GM18517 (cell line): ENCODE measurements at regions not wholly inside any gene's neighbourhood (a gene's known extent, or its start where the extent isn't known, plus 50 kb on each side); places are given as distances from the start of the nearest gene placed in this dataset.
A peak's percentile ranks its signal among the peaks of the same experiment; 100 is the strongest.
"Not testable (repeated sequence)": the region's sequence is repeated elsewhere in the genome, so short reads cannot be mapped to it uniquely, and the experiment has no call there.

ENCODE experiments used
- ATAC-seq: cut with Tn5 transposase; IDR thresholded peaks from one replicate; pipeline ENCODE4 v1.9.1; 2021; ENCODE audit warnings: mild to moderate bottlenecking, moderate library complexity; ENCODE audit not compliant: unreplicated experiment

DNA sequence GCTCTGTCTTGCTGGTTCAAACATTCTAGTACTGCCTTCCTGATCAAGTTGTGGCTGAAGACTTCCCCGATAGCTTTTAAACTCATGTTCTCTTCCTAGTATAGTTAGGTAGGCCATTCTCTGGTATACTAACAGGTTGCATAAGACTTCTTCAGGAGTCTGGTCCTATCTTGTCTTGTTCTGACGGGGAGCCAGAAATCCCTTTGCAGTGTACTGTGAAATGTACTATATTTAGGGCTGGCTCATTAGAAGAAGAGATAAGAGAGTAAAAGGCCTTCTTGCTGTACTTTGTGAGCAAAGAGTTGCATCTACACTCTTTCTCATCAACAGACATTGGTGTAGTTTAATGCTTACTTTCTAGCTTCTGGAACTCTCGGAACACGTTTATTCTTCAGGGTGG lies 331.9 kb downstream of the NUP35 start:
- ATAC-seq = no peak

DNA sequence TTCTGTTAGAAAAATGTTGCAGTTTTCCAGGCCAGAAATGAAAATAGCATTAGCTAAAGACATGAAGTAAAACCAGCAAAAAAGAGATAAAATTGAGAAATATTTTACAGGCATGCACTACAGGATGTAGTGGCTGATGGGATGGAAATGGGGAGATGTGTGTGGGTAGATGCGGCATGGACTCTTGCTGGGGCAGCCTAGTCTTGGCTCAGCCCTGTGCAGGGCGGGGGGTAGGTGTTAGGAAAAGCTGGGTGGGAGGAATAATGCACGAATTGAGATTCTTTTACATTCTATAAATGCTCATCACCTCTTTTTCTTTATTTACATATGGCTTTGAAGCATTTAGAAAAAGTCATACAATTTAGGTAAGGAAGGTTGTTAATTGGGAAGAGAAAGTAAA lies 334.2 kb downstream of the NUP35 start:
- no peak for ATAC-seq

DNA sequence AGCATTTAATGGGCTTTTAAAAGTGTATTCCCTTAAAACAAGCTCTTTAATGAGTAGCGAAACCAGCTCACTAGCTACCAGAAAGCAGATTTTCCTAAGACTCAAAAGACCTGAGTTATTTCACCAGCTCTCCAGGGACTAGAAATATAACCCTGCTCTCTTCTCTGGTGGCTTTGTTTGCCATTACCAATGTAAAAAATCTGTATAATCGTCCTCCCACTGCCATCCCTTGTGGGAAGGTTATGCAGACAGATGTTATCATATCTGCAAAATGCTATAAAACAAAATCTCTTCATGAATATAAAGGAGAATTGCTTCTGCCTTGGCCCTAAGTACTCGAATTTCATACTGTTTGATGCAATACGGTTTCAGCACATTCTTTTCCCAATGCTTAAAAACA lies 335.2 kb downstream of the NUP35 start:
- ATAC-seq = no peak

DNA sequence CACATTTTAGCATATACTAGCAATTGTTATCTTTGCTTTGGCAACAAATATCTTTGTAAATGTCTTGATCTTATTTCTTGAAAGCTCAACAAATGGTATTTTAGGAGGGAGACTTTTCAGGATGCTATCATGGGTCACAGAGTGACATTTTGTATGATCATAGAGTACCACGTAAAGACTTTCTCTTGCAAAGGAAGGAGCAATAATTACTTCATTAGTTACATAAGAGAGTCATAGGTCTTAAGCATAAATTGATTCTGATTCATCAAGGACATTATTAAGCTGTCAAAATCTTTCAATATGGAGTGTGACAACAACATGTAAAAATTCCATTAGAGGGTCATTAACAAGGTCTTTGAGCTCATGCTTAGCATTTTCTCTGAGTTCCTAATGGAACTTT lies 339.6 kb downstream of the NUP35 start:
- ATAC-seq = no peak

DNA sequence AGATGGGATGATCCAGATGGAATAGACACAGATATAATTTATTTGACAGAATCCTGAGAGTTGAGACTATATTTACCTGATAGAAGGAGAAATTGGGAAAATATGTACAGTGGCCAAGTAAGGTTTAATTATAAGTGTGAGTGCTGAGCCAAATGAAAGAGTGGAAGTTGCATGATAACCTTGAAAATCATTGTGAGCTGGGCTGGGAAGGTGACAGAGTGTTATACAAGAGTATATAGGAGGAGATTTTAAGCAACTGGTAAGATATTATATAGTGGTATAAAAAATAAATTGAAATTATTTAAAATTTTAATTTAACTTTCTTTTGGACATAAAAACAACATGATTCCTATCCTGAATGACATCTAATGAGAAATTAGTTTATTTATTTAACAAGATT lies 340.8 kb downstream of the NUP35 start:
- no peak for ATAC-seq

DNA sequence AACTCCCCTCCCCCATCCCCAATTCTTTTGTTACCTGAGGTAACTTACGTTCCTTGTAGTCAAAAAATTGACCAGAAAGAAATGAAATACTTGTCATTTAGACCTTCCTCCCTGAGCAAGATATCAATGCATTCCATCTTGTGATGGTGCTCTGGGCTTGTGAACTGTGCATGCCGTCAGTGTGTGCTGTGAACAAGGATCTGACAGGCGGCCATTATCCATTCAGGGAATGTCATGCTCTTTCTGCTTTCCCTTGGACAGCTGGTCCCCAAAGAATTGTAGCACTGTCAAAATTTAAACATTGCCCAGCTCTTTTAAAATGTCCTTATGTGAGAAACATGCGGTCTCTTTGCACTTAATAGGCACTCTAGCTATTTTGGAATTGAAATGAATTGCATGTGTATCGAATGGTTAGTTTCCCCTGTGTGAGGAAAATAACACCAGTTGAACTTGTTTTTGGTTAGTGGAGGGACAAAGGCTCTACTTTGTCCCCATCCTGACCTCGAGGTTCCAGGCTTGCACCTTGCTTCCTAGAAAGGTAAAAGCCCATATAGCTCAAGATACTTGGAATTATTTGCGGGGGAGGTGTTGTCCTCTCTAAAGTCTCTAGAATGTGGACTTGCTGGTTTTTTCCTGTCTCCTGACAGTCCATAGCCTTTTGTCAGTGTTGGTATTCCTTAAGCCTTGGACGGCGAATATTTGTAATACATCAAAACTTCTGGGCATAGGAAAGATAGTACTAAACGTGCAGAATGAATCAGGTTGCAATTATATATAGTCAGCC lies 350.9 kb downstream of the NUP35 start:
- ATAC-seq = no peak

DNA sequence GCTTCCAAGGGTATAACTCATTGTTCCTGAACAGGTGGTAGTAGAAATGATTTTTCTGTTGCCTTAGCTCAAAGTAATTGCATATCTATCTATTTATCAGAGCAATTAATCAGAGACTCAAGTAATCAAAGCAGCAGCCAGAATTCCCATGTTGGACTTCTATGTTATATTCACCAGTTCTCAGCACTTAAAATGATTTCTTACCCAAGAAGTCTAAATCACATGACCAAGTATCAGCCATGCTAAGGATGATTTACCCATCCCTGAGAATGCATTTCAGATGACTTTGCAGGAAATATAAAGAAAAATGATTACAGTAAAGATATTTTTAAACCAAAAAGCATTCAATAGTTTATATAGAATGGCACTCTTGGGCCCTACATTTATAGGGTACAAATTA lies 352.2 kb downstream of the NUP35 start:
- no peak for ATAC-seq

DNA sequence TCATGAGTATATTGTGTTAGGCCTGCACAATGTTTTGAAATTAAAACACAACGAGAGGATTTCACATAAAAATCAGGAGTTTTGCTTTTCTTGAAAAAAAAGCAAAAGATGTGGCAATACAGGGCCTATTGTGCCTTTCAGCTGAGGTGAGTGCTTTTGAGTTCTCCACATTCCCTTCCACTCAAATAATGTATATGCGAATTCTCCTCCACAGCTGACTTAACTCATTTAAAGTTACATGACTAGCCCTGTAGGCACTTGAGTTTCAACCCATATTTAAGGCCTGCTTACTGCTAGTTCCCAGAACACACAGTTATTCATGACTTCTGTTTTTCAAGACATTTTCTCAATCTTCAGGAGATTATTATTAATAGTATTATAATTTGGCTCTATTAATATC lies 353.1 kb downstream of the NUP35 start:
- no peak for ATAC-seq

DNA sequence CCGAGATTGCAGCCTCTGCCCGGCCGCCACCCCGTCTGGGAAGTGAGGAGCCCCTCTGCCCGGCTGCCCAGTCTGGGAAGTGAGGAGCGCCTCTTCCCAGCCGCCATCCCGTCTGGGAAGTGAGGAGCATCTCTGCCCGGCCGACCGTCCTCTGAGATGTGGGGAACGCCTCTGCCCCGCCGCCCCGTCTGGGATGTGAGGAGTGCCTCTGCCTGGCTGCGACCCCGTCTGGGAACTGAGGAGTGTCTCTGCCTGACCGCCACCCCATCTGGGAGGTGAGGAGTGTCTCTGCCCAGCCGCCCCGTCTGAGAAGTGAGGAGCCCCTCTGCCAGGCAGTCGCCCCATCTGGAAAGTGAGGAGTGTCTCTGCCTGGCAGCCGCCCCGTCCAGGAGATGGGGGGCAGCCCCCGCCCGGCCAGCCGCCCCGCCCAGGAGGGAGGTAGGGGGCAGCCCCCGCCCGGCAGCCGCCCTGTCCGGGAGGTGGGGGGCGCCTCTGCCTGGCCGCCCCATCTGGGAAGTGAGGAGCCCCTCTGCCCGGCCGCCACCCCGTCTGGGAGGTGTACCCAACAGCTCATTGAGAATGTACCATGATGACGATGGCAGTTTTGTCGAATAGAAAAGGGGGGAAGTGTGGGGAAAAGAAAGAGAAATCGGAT lies 354.8 kb downstream of the NUP35 start:
- ATAC-seq = not testable (repeated sequence)

DNA sequence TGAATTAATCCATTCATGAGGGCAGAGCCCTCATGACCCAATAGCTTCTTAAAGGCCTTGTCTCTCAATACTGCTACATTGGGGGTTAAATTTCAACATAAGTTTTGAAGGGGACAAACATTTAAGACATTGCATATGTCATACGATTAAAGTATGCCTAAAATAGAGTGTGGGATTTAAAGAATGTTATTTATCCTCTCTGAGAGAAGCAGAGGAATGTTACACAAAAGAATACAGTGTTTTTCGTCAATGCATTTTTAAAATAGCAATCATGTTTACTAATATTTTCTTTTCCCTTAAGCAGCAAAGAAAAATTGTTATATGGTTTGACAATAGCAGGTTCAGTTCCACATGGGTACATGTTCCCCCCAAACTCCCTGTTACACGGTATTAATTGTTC lies 363.1 kb downstream of the NUP35 start:
- ATAC-seq = no peak

DNA sequence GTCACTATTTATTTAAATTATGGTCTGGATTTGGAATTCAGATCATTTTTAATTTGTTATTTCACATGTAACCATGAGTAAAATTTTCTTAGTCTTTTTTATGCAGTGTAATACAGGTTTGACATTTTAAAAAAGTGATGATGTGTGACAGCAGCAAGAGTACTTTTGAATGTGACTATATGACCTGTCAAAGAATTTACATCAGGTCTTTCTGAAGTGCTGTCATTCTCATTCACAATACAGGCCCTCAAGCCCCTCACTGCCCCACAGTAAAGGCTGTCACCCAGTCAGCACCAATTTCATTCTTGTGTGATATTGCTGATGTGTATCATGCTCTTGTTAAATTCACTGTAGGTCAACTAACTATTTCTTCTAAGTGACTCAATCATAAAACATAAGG lies 364.2 kb downstream of the NUP35 start:
- no peak for ATAC-seq

DNA sequence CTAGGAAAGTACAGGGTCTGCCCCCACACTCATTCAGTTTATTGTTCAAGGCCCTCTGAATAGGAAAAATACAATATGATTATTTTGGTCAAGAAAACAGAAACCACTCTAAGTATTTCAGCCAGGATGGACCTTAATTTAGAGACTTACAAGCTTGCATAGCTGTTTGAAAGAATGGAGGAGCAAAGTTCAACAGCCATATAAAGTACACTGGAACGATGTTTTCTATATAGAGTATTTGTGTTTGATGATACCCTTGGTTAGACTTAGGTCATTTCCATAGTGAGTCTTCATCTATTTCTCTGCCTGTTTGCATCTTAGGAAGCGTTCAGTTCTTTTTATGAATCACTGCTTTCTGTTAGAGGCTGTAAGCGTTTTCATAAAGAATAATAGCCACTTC lies 366.2 kb downstream of the NUP35 start:
- no peak for ATAC-seq

DNA sequence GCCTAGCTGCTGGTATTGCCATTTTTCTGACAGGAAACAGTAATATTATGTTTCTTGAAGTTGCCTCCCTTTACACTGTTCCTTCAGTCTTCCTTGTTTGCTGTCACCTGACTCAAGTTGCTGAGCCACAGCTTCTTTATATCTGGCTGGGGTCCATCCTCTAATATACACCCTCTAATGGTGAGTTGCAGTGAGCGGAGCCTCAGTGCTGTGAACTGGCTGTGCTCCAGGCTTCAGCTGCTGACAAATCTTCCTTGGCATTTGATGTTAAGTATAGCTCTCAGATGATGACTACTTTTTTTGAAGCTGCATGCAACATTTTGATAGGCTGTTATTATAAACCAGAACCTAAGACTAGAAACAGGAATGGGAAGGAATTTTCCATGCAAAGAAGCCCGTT lies 366.7 kb downstream of the NUP35 start:
- no peak for ATAC-seq

DNA sequence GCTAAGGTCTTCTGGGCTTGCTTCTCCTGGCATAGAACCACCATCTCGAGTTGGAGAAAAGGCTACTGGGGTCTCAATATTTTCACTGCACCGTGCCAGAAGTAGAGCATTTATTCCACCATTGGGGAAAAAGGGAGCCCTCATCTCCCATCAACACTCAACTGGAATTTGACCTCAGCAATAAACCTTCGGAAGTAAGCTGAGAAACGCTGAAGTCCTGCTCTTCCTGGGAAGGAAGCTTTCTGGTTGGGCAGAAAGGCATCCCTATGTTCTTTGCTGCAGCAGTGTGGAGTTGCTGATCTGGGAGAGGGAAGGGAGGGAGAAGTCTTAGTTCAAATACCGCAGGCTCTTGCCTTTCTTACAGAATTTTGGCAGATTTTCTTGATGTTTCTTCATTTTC lies 368.8 kb downstream of the NUP35 start:
- ATAC-seq = no peak

DNA sequence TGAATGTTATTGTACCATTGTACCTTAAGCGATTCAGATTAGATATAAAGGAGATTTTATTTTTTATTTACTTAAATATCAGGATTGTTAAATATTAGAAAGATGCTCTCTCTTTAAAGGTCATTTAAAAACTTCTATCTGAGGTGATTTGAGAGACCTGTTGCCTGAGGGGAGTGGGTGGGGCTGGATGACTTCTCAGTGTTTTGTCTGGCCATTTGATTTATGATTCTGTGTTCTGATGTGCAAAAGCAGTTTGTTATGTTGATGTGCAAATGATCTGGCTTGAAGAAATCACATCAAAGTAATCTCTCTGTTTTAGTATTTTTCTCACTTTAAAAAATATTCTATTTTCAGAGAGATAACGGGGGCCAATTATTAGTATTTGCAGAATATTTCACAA lies 370.8 kb downstream of the NUP35 start:
- no peak for ATAC-seq

DNA sequence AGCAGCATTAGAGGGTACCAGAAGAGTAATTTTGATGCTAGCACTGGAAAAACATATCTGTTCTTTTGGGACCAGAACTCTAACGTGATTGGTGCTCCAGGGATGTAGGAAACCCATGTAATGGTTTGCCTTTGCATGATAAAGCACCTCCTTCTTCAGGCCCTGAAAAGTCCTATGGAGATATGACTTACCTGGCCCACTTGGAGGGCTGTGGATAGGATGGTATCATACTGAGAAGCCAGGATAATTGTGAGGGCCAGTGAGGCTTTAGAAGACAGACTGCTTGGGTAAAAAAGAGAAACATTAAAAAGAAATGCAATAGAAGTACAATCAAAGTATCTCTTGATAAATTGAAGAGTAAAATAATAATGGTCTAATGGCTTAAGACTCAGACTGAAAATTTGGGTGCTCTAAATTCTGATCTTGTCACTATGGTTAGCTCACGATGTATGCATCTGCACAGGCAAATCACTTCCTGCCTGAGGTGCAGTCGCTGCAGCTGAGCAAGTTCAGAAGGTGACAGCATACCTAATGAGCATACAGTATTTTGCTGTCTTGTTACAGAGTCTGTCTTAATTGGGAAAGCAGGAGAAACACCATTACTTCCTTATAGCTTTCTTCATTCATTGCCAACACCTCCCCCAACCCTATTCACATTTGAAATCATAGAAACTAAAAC lies 371.5 kb downstream of the NUP35 start:
- ATAC-seq = peak; percentile 91

DNA sequence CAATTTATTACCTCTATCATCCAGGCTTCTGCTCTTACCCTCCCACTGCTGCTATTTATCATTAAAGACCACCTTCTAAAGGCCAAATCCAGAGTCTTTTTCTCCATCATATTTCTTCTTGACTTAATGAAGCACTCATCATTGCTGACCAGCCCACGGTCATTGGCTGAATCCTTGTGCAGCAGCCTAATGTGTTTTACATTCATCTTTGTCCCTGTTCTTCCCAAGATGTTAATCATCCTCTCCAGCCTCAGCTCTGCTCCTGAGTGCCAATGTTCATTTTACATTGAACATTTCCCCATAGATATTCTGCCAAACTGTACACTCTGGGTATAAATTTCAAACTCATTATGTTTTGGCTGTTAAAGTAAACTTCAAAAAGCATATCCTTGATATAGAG lies 373.6 kb downstream of the NUP35 start:
- ATAC-seq = no peak

DNA sequence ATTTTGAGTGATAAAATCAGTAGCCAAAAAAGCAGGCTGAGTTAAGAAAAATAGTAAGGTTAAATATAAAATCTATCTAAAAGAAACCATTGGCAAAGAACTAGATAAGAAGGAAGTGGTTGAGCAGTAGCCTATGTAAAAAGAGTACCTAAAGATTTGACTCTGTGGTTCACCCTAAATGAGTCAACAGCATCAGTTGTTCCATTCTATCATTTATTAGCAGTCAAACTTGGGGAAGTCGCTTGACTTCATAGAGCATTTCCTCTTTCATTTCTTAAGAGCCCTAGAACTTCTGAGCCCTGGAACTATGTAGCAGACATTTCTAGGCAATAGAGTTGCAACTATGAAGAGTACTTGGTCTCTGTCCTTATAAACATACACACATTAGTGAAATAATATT lies 381.7 kb downstream of the NUP35 start:
- ATAC-seq = peak; percentile 93

DNA sequence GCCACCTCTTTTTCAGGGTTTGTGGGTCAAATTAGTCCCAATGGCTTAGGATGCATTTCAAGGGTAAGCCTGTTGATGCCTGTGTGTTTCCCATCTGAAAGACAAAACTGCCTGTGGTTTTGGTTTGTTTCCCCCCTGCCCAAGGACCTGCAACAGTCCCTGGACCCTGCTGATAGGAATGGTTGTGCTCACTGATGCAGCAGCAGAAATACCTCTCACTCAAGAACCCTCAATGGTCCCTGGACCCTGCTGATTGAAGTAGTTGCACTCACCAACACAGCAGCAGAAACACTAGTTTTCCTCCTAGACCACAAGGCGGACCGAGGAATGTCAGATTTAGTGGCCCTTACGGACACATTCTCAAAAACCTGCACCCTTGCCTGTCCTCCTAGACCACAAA lies 386.9 kb downstream of the NUP35 start:
- no peak for ATAC-seq

DNA sequence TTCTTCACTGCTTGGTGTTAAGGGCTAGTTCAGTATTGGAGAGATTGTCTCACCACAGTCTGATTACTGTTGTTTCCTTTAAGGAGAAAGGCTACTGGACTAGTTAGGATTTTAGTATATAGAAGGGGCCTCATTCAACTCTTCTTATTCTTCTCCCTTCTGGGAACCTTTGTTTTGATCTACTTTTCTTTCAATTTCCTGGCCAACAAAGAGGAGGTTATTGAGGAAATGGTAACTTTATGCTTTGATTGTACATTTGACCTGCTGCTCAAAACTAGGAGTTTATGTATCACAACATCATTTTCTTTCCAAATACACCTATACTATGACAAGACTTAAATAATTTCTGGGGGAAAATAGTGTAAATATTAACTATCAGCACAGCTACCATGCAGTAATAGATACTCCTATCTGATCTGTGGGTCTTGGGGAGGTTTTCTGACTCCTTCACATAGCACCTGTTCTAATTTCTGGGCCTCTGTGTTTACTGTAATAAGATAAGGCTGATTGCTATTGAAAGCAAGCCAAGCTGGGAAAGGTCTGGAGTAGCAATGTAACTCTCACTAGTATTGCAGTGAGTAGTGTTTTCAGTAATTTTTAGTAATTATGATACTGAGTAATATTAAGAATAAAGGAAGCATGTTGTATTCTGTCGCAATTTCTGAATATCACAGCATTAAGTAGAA lies 395.3 kb downstream of the NUP35 start:
- ATAC-seq = no peak

DNA sequence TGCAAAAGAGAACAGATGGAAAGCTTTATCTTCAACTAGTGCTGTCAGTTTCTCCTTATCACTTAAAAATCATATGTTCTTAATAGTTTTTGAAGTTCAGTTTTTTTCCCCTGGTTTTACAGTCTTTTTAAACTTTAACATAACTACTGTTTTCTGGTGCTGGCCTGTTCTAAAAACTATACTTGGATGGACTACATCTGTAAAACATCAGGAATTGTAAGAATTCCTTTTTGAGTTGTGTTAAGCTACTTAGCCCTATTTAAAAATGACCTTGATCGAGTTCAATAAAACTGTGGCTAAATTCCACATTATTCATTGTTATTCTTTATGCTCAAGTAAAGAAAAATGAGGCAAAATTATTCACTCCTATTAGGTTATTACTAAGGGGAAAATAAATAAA lies 397.7 kb downstream of the NUP35 start:
- ATAC-seq = no peak
